ENCODE measurements at regions not wholly inside any gene's neighbourhood (a gene's known extent, or its start where the extent isn't known, plus 50 kb on each side); places are given as distances from the start of the nearest gene placed in this dataset.

GRCh38 chr13:90700340-90700739 is 647.1 kb upstream of the MIR17HG start:
- no peak for TF ChIP-seq POLR2A (IDR thresholded peaks at IDR 0.05)
- TF ChIP-seq CTCF (IDR thresholded peaks at IDR 0.05) = no peak

Measured in esophagus squamous epithelium (tissue), 4 donors.